ENCODE measurements at regions not wholly inside any gene's neighbourhood (a gene's known extent, or its start where the extent isn't known, plus 50 kb on each side); places are given as distances from the start of the nearest gene placed in this dataset.
"Not testable (repeated sequence)": the region's sequence is repeated elsewhere in the genome, so short reads cannot be mapped to it uniquely, and the experiment has no call there.

DNA sequence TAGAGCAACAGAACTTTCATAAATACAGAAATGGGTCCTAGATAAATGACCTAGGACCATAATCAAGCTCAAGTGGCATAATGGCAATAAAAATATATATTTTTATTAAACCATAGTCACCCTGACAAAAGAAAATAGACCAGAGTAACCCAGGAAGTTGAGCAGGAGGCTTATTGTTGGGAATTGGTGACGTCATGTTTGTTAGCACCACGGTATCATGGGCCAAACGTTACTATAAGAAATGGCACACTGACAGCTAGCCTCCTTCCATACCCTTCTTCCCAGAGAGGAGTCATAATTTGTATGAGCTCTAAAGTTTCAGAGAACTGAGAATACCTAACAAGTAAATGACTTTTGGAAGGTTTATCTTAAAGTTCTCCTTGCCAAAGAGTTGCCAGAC, 1698.2 kb downstream of the REEP3 start:
- no peak for DNase-seq

DNA sequence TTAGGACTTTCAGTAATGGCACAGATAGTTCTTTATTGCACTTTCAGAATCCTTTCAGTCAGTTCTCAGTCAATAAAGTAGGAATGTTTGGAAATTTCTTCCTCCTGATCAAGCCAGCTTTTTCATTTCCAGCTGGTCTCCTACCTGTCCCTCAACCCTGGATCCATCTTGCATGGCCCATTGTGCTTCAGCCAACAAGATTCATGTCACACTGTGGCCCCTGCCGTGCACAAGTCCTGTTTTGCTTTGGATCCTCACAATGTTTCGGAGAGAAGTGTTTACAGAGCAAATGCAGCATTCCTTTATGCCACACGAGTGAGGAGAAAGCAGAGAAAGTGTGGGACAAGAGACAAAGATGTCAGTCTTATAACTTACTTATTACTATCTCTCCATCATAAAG, 1694.7 kb upstream of the LRRTM3 start:
- DNase-seq, result no peak

DNA sequence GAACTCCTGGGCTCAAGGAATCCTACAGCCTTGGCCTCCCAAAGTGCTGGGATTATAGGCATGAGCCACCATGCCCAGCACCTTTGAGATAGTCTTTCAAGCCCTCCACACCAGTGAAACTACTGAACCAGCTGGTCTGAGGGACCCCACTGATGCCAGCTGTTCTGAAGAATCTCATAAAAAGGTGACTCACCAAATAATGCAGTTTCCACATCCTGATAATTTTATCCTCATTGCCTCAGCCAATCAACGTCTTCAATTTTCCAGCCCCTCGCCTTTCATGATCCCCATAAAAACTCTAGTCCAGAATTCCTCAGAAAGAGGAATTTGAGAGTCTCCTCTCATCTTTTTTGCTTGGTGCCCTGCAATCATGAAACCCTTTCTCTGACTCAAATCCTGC, 1691.6 kb upstream of the LRRTM3 start:
- DNase-seq, result no peak

DNA sequence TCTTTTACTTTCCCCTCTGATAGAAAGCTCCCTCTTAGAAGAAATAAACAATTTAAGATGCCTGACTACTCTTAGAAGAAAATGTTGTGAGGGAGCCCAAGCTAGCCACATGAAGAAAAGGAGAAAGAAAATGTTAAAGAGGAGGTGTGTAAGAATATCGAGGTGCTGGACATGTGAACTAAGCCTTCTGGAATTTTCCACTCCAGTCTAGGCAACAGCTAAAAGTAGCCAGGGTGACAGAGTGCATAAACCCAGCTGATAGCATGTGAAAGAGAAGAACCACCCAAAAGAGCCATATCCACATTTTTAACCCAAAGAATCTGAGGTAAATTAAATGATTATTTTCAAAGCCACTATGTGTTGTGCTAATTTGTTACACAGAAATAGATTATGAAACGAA, 1690.6 kb upstream of the LRRTM3 start:
- DNase-seq, result no peak

DNA sequence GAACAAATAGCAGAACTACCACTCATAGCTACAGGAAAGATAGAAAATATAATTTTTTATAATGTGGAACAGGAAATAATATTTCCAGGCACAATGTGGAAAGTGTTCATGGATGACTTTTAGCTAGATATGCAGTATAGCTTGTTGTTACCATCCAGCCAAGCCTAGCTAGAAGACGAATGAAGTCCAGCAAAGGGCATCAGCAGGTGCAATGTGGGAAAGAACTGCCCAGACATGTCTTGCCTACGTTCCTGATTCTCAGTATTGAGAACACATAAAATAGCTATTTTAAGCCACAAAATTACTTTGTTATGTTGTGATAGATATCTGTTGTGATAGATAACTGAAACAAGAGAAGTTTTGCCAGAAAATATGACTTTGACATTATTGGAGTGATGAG, 1690.0 kb upstream of the LRRTM3 start:
- no peak for DNase-seq

DNA sequence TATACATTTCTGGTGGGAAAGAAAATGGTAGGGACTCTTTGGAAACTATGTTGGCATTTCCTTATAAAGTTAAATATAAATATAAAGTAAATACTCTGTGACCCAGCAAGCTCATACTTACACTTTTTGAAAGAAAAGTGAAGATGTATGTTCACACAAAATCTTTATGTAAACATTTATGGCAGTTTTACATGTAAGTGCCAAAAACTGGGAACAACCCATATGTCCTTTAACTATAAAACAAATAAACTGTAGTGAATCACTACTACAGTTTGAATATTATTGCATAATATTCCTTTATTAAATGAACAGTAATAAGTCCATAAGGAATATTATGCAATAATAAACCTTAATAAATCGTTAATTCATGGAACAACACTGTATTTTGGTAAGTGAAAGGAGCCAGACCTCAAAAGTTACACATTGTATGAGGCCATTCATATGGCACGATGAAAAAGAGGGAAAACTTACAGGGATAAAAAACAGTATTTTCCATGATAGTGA, 1660.3 kb upstream of the LRRTM3 start:
- no peak for DNase-seq

DNA sequence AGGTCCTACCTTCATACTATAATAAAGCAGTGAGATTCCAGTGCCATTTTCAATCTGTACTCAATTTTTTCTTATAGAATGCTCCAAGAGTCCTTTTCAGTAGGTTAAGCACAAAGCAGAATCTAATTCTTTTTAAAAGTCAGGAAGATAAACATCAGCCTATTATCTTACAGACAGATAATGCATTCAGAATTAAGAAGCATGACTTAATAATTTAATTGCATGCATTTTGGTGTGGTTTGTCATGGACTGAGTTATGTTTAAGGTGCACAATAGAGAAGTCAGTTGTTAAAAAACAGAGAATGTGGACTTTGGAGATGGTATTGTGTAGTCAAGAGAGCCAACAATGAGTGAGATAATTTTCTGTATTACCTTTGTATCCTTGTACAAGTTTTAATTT, 1656.3 kb upstream of the LRRTM3 start:
- DNase-seq, result not testable (repeated sequence)

DNA sequence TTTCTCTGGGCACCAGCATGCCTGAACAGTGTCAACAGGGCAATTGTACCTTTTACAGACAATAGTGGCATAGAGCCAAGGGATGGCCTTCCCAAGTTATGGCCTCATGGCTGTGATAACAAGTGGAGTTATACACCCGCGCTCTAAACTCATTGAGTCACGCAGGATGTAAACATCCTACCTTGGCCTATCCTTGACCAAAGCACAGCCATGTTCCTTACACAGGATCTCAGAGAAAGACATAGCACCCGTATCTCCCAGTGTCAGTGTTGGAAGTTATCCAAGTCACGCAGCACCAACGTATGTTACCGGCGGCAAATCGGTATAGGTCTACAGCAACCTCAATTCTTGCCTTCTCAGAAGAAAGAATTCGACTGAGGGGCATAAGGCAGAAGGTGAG, 1654.9 kb upstream of the LRRTM3 start:
- no peak for DNase-seq

DNA sequence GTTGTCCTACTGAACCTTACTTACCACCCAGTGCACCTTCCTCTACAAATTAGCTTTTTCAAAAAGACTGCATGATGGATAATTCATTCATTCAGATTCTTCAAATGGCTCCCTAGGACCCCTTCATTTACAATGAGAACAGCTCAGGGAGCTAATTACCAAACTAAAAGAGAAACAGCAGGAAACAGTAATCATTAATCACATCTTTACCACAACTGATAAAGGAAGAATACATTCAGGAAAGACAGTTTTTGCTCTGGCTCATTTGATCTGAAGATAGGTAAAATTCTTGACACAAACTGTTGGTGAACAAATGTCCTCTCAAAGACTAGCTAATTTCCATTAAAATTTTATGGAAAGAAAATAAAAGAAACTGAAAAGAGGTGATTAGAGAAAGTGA, 1652.7 kb upstream of the LRRTM3 start:
- no peak for DNase-seq

DNA sequence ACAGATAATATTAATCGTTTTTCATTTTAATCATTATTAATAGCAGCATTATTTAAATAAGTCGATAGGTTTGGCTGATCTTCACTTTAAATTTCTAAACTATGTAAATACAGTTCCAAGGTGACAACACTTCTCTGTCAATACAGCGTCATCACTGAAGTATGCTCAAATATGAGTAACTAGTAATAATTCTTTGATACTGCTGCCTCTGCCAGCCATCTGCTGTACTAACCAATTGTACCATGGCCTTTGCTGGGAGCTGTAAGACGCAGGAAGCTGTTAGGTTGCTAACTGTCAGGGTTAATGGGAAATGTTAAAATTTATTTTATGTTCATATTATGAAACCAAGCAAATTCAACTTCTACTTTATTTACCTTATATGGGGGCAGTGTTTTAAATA, 1650.5 kb upstream of the LRRTM3 start:
- no peak for DNase-seq

DNA sequence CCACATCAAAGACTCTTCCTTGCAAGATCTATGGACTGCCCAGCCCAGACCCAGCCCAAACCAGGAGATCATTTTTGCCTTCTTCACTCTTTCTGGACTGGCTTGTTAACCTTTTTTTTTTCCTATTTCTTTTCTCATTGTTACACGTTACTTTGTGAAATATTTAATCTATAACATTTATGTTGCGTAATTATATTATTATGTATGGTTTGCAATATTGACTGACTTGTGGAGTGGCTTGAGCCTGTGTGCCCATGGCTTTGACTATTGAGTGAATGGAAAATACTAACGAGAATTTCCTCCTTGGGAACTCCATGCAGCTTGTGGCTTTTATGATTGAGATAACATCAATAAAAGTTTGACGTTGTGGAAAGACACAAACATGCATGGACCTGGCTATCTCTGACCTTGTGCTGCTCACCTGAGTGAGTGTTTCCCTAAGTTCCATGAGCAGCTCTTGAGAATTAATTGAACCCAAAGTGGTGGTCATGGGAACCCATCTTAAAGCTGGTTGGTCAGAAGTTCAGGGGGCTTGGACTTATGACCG, 1641.3 kb upstream of the LRRTM3 start:
- no peak for DNase-seq

DNA sequence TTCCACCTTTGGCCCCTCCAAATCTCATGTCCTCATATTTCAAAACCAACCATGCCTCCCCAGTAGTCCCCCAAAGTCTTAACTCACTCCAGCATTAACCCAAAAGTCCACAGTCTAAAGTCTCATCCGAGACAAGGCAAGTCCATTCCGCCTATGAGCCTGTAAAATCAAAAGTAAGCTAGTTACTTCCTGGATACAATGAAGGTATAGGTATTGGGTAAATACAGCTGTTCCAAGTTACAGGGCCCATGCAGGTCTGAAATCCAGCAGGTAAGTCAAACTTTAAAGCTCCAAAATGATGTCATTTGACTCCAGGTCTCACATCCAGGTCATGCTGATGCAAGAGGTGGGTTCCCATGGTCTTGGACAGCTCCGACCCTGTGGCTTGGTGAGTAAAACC, 1640.1 kb upstream of the LRRTM3 start:
- DNase-seq, result not testable (repeated sequence)

DNA sequence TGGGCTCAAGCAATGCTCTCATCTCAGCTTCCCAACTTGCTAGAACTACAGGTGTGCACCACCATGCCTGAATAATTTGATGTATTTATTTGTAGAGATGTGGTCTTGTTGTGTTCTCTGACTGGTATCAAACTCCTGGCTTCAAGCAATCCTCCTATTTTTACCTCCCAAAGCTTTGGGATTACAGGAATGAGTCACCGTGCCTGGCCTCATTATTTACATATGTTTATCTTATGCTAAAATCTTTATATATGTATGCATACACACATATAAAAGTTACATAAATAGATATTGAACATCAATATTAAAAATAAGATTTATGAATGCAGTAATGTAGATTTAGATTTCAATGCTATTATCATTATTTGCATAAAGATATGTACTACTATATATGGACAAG, 1634.5 kb upstream of the LRRTM3 start:
- no peak for DNase-seq

DNA sequence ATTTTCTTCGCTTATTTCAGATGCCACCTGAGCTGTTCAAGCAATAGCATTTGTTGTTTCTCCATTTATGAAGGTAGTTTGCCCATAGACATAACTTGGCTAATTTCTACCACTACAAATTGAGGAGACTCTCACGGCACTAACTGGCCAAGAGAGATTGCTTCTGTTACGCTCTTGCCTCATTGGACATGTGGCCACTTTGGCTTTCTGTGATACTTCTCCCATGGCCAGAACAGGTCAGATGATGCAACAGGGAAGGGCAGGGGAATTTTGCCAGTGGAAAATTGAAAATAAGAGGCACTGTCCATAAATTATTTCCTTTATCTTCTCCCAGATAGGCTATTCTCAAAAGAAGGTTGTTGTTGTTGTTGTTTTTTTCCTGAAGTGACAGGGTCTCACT, 1633.3 kb upstream of the LRRTM3 start:
- DNase-seq, result no peak

DNA sequence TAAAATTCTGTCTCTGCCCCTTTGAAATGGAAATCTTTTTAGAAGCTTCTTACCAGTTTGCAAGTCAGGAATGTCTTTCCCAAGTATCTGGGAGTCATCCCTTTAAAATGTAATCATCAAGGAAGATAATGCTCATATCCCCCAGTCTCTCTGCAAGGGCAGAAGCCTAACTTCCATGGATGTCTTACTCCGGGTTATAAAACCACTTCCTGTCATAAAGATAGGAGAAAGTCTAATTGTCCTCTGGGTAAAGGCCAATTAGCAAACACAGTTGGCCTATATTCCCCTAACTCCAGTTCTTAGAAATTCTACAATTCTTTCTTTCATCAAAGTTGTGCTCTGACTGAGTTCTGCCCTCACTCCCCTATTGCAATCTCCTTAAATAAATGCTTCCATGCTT, 1631.5 kb upstream of the LRRTM3 start:
- DNase-seq, result no peak

DNA sequence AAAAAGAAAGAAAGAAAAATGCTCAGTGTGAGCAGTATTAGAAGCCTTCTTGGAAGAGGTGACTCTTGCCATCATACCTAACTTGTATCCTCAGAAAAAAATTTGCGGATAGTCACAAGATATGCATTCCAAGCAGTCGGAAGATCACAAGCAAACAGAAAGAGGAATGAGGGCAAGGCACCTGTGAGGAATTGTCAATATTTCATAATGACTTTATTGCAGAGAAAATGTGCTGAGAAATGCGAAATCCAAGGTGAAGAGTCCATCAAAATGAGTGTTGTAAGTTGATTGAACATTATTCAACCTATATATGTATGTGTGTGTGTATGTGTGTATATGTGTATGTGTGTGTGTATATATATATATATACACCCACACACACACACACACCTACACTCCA, 1624.7 kb upstream of the LRRTM3 start:
- DNase-seq, result no peak

DNA sequence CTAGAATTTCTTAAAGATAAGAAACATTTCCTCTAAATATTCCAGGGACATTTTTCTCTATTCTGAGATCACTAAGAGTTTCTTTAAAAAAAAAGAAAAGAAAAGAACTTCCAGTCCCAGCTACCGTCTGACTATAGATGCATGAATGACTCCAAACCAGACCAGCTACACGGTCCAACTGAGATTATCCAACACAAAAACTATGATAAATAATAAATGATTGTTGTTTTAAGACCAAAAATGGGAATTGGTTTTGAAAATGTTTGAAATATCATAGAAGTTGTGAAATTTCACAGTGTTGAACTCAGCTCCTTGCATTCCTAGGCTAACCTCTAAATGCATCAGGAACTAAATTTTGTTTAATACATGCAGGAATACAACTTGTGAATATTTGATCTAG, 1619.6 kb upstream of the LRRTM3 start:
- DNase-seq, result no peak

DNA sequence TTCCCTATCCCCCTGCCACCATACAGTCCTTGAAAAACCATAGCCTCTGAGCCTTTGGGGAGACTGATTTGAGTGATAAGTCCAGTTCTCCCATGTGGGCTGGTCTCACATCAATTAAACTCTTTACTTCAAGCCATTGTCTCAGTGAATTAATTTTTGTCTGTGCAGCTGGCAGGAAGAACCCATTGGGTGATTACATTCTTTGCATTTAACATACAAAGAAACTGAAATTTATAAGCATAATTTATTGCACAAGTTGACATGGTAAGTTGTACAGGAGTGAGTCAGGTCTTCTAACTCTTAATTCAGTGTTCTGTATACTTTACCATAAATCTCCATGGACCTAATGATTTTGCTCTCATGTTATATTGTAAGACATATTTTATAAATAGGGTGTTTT, 1613.0 kb upstream of the LRRTM3 start:
- DNase-seq, result no peak

DNA sequence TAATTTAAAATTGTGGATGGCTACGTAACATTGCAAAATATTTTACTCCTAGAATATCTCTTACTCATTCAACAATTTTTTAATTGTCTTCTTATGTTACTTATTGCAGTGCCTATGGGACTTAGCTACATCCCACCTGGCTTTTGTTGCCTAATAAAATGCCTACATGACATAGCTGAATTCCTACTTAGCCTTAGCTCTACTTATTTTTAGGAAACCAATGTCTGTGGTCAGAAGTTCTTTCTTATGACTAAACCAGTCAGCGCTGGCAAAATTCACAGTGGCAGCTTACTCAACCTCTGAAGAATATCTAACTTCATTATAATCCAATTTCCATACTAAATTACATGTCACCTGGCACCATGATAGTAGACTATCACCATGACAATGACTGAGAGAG, 1612.4 kb upstream of the LRRTM3 start:
- DNase-seq, result no peak

DNA sequence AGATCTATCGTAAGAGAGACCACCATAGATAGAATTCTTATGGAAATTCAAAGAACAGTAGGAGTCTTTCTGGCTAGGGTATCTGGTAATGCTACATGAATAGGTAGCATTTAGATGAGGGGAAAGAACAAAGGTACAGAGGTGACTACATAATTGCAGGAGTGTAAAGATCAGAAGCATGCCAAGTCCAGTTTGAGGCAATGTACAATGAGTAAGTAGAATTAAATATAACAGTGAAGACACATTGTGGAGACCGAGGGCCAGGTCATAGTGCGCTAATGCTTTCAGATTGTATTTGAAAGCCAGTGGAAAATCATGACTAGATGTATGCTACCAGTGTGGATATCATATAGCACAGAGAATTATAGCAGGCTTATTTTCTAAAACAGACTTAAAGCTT, 1611.6 kb upstream of the LRRTM3 start:
- DNase-seq, result no peak

DNA sequence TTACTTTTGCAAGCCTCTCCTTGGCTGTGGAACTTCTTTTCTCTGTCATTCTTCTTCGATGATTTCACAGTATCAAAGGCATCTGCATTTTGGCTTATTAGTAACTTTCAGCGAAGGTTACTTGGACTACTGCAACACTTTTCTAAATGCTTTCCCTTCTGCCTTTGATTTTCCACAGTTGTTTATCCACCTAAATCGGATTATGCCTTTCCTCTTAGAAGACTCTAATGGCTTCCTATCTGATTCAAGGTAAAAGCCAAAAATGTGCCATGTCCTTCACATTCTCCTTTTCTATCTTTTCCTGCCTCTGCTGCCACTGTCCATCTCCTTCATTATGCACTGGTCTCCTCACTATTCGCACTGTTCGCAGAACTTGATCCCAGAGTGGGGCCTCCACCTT, 1606.3 kb upstream of the LRRTM3 start:
- no peak for DNase-seq

DNA sequence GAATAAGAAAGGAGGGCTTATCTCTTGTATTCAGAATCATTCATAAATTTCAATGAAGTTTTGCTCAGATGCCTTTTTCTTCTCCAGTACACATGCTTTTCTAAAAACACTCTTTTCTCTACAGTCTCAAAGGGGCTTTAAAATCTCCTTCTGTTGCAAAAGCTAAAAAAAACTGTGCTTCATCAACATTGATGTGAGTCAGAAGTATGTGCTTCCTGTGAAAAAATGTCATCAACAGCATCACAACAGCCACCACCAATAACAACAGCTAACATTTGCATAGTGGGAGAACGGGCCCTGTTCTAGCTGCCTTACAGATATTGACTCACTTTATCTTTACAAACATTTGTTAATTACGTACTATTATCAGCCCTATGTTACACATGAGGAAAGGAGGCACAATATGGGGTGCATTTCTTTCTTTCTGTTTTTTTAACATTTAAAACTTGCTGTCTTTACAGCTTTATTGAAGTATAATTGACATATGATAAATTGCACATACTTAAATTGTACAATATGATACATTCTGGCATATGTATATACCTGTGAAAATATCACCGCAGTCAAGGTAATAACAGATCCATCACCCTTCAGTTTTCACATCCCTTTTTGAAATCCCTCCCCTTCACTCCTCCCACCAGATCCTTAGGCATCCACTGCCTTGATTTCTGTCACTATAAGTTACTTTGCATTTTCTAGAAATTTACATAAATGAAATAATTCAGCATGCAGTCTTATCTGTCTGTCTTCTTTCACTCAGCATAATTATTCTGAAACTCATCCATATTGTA, 1605.4 kb upstream of the LRRTM3 start:
- no peak for DNase-seq

DNA sequence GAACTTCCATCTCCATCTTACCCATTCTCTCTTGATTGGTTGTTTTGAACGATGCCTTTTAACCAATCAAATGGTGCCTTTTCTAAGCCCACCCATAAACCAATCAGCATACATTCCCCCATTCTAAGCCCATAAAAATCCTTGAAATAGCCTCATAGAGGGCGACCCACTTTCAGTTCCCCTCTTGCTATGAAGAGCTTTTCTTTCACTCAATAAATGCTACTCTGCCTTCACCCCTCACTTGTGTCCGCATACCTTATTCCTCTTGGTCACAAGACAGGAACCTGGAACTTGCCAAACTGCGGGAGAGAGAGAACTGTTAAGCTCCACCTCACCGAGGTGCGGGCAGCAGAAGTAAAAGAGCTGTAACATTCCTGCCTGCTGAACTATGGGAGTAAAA, 1602.0 kb upstream of the LRRTM3 start:
- no peak for DNase-seq

DNA sequence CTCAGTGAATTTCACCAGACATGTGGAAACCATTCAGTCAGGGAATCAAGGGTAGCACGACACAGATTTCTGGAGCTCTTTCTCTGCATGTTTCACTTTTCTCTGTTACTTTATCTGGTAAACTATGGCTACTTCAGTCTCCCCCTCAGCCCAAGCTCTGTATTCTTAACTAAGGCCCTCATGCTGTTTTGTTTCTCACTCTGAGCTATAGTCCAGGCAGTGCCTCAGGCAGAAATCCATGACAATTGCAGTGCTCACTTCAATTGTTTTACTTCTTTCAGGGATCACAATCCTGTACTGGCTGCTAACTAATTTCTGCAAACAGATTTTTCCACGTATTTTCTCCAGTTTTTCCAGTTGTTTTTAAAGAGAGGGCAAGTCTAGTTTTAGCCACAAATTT, 1599.9 kb upstream of the LRRTM3 start:
- no peak for DNase-seq

DNA sequence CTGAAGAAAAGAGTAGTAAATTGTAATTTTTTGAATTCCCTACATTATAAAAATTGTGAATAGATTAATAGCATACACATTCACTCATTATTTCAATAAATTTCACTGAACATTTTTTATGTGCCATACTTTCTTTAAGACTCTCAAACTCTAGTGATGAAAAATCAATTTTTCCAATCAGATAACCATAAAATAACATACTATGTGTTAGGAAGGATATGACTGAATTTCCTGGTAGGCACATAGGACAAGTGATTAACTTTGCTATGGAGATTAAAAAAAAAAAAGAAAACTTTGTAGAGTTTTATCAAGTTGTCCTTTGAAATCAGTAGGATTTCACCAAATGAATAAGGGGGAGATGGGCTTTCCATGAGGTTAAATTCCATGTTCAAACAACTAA, 1597.3 kb upstream of the LRRTM3 start:
- DNase-seq, result no peak

All from suppressor macrophage treated with lipopolysaccharide for 4 hours (primary cell).